Suprapubic skin (tissue), 3 donors: ENCODE measurements at regions not wholly inside any gene's neighbourhood (a gene's known extent, or its start where the extent isn't known, plus 50 kb on each side); places are given as distances from the start of the nearest gene placed in this dataset.

Source experiments
- EP300 ChIP-seq: sonication (generic); formaldehyde crosslinking; IDR thresholded peaks from one replicate; pipeline ENCODE4 v1.6.1; 2017; ENCODE audit warnings: antibody characterized with exemption
- POLR2A ChIP-seq, 2 donors: fragments of 450-650 bp; IDR thresholded peaks; one replicate each; pipeline ENCODE4 v1.6.1; 2017; ENCODE audit warnings: antibody characterized with exemption in 2 of 2, mild to moderate bottlenecking in 2 of 2, moderate library complexity in 2 of 2
- TF ChIP-seq, protein P1 (sequence below), 2 donors: fragments of 200-600 bp in 1 of 2; fragments of 450-650 bp in 1 of 2; sonication (generic) in 1 of 2; IDR thresholded peaks; one replicate each; pipeline ENCODE4 v1.5.1; 2016 to 2019; ENCODE audit warnings: antibody characterized with exemption in 2 of 2, mild to moderate bottlenecking in 1 of 2, moderate library complexity in 1 of 2

- TF ChIP-seq POLR2A (IDR thresholded peaks at IDR 0.05) = no peak
- TF ChIP-seq EP300 = no peak
- TF ChIP-seq, protein P1, sequence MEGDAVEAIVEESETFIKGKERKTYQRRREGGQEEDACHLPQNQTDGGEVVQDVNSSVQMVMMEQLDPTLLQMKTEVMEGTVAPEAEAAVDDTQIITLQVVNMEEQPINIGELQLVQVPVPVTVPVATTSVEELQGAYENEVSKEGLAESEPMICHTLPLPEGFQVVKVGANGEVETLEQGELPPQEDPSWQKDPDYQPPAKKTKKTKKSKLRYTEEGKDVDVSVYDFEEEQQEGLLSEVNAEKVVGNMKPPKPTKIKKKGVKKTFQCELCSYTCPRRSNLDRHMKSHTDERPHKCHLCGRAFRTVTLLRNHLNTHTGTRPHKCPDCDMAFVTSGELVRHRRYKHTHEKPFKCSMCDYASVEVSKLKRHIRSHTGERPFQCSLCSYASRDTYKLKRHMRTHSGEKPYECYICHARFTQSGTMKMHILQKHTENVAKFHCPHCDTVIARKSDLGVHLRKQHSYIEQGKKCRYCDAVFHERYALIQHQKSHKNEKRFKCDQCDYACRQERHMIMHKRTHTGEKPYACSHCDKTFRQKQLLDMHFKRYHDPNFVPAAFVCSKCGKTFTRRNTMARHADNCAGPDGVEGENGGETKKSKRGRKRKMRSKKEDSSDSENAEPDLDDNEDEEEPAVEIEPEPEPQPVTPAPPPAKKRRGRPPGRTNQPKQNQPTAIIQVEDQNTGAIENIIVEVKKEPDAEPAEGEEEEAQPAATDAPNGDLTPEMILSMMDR (IDR thresholded peaks at IDR 0.05) = no peak
Observed at GRCh38 chr18:6628187-6628586, 101.3 kb upstream of the ARHGAP28 start.
